Prostate gland (tissue), 2 donors: ENCODE measurements at regions not wholly inside any gene's neighbourhood (a gene's known extent, or its start where the extent isn't known, plus 50 kb on each side); places are given as distances from the start of the nearest gene placed in this dataset.
"Not testable (repeated sequence)": the region's sequence is repeated elsewhere in the genome, so short reads cannot be mapped to it uniquely, and the experiment has no call there.

ENCODE experiments used
- DNase-seq: peaks from one replicate; pipeline ENCODE4 v3.0.0-alpha.2; 2019; ENCODE audit warnings: low spot score
- H3K27ac ChIP-seq, 2 donors: fragments of 200-600 bp; sonication (generic); 2 replicates each; pipeline ENCODE4 v1.5.1; 2017 to 2019
- H3K27me3 ChIP-seq: fragments of 200-600 bp; sonication (generic); replicated peaks from 2 replicates; pipeline ENCODE4 v1.5.1; 2019; ENCODE audit not compliant: insufficient read depth
- H3K36me3 ChIP-seq, 2 donors: fragments of 200-600 bp; sonication (generic); 1 replicate in 1 of 2; 2 replicates in 1 of 2; pipeline versions ENCODE4 v1.5.1 to v1.8.1; 2017 to 2019
- H3K4me1 ChIP-seq: fragments of 200-600 bp; sonication (generic); replicated peaks from 2 replicates; pipeline ENCODE4 v1.5.1; 2019
- H3K4me3 ChIP-seq, 2 donors: fragments of 200-600 bp; sonication (generic); 2 replicates each; pipeline ENCODE4 v1.5.1; 2017 to 2019
- H3K9me3 ChIP-seq: fragments of 200-600 bp; sonication (generic); 2 replicates; pipeline ENCODE4 v1.5.1; 2017
- POLR2A ChIP-seq: fragments of 450-650 bp; IDR thresholded peaks from one replicate; pipeline ENCODE4 v1.6.1; 2016; ENCODE audit warnings: antibody characterized with exemption, mild to moderate bottlenecking
- POLR2AphosphoS5 ChIP-seq: sonication (generic); formaldehyde crosslinking; IDR thresholded peaks from one replicate; pipeline ENCODE4 v1.6.1; 2017; ENCODE audit warnings: antibody characterized with exemption
- WGBS: methylation state at CpG from one replicate; pipeline ENCODE4 v1.1.5; 2018; 5-methylcytosine and 5-hydroxymethylcytosine counted together
- intact Hi-C: fragments of 100-400 bp; cut with DNase I; formaldehyde crosslinking; loops from one replicate; pipeline ENCODE4 v1.14.2; 2022
- TF ChIP-seq, protein P1 (sequence below), 4 experiments: fragments of 200-600 bp in 2 of 4; fragments of 450-650 bp in 2 of 4; sonication (generic) in 2 of 4; IDR thresholded peaks; 1 replicate in 3 of 4; 2 replicates in 1 of 4; pipeline ENCODE4 v1.5.1; 2016 to 2019; ENCODE audit warnings: antibody characterized with exemption in 4 of 4, mild to moderate bottlenecking in 2 of 4, moderate library complexity in 2 of 4

DNA sequence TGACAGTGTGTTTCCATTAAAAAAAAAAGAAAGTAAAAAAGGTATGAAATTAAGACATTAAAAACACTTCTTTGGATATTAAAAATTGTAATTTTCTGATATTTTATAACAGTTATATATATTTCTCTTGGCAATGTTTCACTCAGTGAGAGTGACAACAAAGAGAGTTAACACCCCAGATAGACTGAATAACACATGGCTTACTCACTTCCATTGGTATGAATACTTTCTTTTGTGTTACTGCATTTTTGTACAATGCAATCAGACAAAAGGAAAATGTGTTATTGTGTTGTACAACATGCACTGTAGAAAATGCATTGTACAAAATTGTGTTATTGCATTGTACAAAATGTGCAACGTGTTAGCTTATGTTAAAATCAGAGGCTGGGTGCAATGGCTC is 676.6 kb upstream of the AMELY start:
- H3K36me3 ChIP-seq, DNase-seq, H3K9me3 ChIP-seq, H3K27ac ChIP-seq, intact Hi-C loops, H3K4me3 ChIP-seq, H3K27me3 ChIP-seq, H3K4me1 ChIP-seq: not testable (repeated sequence)
- WGBS: no CpG with 5 or more reads among the region's 1 CpG

DNA sequence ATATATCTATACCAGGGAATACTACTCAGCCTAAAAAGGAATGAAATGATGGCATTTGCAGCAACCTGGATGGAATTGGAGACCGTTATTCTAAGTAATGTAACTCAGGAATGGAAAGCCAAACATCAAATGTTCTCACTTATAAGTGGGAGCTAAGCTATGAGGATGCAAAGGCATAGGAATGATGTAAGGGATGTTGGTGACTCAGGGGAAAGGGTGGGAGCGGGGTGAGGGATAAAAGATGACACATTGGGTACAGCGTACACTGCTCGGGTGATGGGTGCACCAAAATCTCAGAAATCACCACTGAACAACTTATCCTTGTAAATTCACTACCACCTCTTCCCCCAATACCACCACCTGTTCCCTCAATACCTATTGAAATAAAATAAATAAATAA is 651.0 kb upstream of the AMELY start:
- no peaks in the 10 kb centered on the region for H3K4me1 ChIP-seq
- TF ChIP-seq POLR2A: no peak
- no peak for TF ChIP-seq POLR2AphosphoS5
- TF ChIP-seq, protein P1, sequence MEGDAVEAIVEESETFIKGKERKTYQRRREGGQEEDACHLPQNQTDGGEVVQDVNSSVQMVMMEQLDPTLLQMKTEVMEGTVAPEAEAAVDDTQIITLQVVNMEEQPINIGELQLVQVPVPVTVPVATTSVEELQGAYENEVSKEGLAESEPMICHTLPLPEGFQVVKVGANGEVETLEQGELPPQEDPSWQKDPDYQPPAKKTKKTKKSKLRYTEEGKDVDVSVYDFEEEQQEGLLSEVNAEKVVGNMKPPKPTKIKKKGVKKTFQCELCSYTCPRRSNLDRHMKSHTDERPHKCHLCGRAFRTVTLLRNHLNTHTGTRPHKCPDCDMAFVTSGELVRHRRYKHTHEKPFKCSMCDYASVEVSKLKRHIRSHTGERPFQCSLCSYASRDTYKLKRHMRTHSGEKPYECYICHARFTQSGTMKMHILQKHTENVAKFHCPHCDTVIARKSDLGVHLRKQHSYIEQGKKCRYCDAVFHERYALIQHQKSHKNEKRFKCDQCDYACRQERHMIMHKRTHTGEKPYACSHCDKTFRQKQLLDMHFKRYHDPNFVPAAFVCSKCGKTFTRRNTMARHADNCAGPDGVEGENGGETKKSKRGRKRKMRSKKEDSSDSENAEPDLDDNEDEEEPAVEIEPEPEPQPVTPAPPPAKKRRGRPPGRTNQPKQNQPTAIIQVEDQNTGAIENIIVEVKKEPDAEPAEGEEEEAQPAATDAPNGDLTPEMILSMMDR (IDR thresholded peaks at IDR 0.05): no peak
- 98% methylated on average over 4 of the region's 4 CpGs for WGBS
- no peaks in the 10 kb centered on the region for H3K9me3 ChIP-seq
- no peaks in the 10 kb centered on the region for H3K27me3 ChIP-seq
- intact Hi-C loops: no loop called here
- H3K36me3 ChIP-seq: no peaks in the 10 kb centered on the region
- DNase-seq: no peak
- H3K4me3 ChIP-seq: no peak overlapping the region
- H3K27ac ChIP-seq: no peak overlapping the region

DNA sequence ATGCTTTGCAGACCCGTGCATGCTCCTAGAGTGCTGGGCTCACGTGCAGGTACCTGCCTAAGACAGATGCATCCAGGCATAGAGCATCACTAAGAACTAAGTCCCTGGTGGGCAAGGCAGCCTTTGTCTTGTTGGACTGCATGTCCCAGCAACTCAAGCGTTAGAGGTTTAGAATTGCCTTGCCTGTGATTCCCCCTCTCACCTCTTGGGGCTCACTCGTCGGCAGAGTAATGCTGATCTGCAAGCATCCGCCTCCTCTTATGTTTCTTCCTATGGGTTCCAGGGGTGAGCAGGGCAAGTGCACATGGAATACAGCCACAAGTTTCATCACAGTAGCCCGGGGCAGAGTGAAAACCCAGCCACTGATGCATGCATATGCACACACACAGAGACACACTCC is 646.1 kb upstream of the AMELY start:
- Histone ChIP-seq H3K4me3 (no peak overlapping the region), H3K4me1 (no peaks in the 10 kb centered on the region), H3K27ac (no peak overlapping the region), H3K9me3 (no peaks in the 10 kb centered on the region), H3K36me3 (no peaks in the 10 kb centered on the region), H3K27me3 (no peaks in the 10 kb centered on the region)
- TF ChIP-seq POLR2AphosphoS5: no peak
- WGBS: 80% methylated on average over 1 of the region's 7 CpGs
- intact Hi-C loops: no loop called here
- no peak for DNase-seq

DNA sequence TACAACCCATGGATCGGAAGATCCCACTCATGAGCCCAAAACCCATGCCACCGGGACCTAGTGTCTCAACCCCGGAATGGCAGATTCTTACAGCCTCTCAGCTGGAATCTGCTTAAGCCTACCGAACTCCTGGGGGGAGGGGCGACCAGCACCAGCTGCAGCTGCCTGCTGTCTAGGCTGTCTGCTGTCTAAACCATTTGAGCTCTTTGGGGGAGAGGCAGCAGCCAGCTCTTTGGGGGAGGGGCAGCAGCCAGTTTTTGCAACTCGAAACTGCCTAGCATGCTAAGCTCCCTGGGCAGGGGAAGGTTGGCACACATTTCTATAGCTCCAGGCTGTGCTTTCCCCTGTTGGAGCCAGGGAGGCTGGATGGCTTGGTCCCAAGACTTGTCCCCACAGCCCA is 643.5 kb upstream of the AMELY start:
- DNase-seq: no peak
- WGBS: no CpG with 5 or more reads among the region's 6 CpGs
- H3K9me3 ChIP-seq: no peaks in the 10 kb centered on the region

DNA sequence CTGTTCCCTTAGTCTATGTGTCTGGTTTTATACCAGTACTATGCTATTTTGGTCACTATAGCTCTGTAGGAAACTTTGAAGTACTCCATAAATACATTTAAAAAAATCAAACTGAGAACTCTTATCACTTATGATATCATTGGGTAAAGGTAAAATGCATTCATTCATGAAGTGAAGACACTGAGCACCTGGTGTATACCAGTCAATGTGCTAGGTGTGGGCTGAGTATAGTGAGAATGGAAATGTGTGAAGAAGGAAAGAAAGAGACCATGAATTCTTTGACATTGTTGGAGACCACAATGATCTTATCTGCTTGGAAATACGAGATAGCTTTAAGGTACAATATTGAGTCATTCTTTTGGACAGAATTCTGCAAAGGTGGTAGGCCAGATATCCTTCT is 633.5 kb upstream of the AMELY start:
- intact Hi-C loops: no loop called here
- DNase-seq: no peak
- 25% methylated on average over 1 of the region's 1 CpG for WGBS

More for the DNA sequence above, 643.5 kb upstream of the AMELY start:
- H3K27ac ChIP-seq: no peak overlapping the region
- TF ChIP-seq POLR2A (no peak), POLR2AphosphoS5 (no peak)
- H3K4me1 ChIP-seq: no peaks in the 10 kb centered on the region
- H3K36me3 ChIP-seq: no peaks in the 10 kb centered on the region
- H3K27me3 ChIP-seq: no peaks in the 10 kb centered on the region
- intact Hi-C loops: no loop called here
- no peak overlapping the region for H3K4me3 ChIP-seq

DNA sequence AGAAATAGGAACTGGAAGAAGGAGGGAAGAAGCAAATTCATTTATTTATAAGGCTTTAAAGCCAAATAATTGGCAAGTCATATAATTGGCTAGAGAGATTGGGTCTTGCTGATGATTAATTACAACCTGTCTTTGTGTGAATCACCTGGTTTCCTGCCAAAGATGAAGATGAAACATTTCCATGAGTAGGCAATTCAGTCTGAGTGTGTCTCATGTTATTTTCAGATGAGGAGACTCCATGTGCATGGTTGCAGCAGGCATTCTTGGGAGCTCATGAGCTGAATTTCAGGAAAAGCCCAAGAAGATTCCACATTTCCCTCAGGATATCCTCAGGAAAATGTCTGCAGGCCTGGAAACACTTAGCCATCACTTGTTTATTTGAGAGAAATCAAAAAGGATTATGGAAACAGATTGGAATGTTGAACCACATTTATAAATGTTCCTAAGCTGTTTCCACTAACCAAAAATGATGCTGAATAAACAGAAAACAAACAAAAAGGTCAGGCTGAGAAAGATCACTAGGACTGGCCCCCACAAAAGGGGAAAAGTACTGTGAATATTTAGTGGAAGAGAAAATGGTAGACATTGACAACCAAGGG is 632.7 kb upstream of the AMELY start:
- H3K4me1 ChIP-seq: no peaks in the 10 kb centered on the region
- no peaks in the 10 kb centered on the region for H3K9me3 ChIP-seq
- no peaks in the 10 kb centered on the region for H3K36me3 ChIP-seq
- H3K27me3 ChIP-seq: no peaks in the 10 kb centered on the region
- no peak overlapping the region for H3K27ac ChIP-seq
- no peak overlapping the region for H3K4me3 ChIP-seq
- intact Hi-C loops: no loop called here
- no peak for TF ChIP-seq POLR2AphosphoS5
- no peak for TF ChIP-seq POLR2A
- TF ChIP-seq, protein P1 (IDR thresholded peaks at IDR 0.05): no peak
- DNase-seq: no peak

More for the DNA sequence above, 633.5 kb upstream of the AMELY start:
- TF ChIP-seq, protein P1 (IDR thresholded peaks at IDR 0.05): no peak
- TF ChIP-seq POLR2AphosphoS5: no peak
- TF ChIP-seq POLR2A: no peak
- Histone ChIP-seq H3K27ac (no peak overlapping the region), H3K36me3 (no peaks in the 10 kb centered on the region), H3K4me1 (no peaks in the 10 kb centered on the region), H3K9me3 (no peaks in the 10 kb centered on the region), H3K4me3 (no peak overlapping the region), H3K27me3 (no peaks in the 10 kb centered on the region)
